ENCODE measurements at regions not wholly inside any gene's neighbourhood (a gene's known extent, or its start where the extent isn't known, plus 50 kb on each side); places are given as distances from the start of the nearest gene placed in this dataset.

- TF ChIP-seq EZH2 (IDR thresholded peaks at IDR 0.05; ENCODE audit: insufficient read depth, poor library complexity, severe bottlenecking) (no peak), EZH2phosphoT487 (IDR thresholded peaks at IDR 0.05; ENCODE audit: insufficient read depth, low read depth) (no peak)
Measured at GRCh38 chr5:56409331-56410190, 176.4 kb upstream of the ANKRD55 start.

Data from GM23248 (cell line).